Mesothelial cell of epicardium (in vitro differentiated cells): ENCODE measurements at regions not wholly inside any gene's neighbourhood (a gene's known extent, or its start where the extent isn't known, plus 50 kb on each side); places are given as distances from the start of the nearest gene placed in this dataset.

Source experiments
- DNase-seq, 2 experiments: peaks; one replicate each; pipeline ENCODE4 v3.0.0; 2021; ENCODE audit warnings: low spot score in 2 of 2; ENCODE audit not compliant: unreplicated experiment in 2 of 2
- H3K27ac Mint-ChIP-seq: 2 replicates; pipeline ENCODE4 v1.8.0; 2021; ENCODE audit warnings: mixed read lengths
- H3K27me3 Mint-ChIP-seq: 2 replicates; pipeline ENCODE4 v1.8.0; 2021; ENCODE audit warnings: low read depth, mixed read lengths
- H3K36me3 Mint-ChIP-seq: 2 replicates; pipeline ENCODE4 v1.8.0; 2021; ENCODE audit warnings: mixed read lengths
- H3K4me1 Mint-ChIP-seq: 2 replicates; pipeline ENCODE4 v1.8.0; 2021; ENCODE audit warnings: mixed read lengths
- H3K4me3 Mint-ChIP-seq: 2 replicates; pipeline ENCODE4 v1.8.0; 2021; ENCODE audit warnings: mild to moderate bottlenecking, moderate library complexity, mixed read lengths
- H3K9me3 Mint-ChIP-seq: 2 replicates; pipeline ENCODE4 v1.8.0; 2021; ENCODE audit warnings: mixed read lengths
- CTCF ChIP-seq: fragments of 200-600 bp; sonication (generic); IDR thresholded peaks from one replicate; pipeline ENCODE4 v1.5.0; 2021; ENCODE audit warnings: antibody characterized with exemption; ENCODE audit not compliant: unreplicated experiment

- Mint-ChIP-seq H3K9me3 (peaks cover 6% of the 10 kb centered on the region), H3K36me3 (no peaks in the 10 kb centered on the region), H3K4me3 (no peak overlapping the region), H3K27me3 (peaks cover 2% of the 10 kb centered on the region), H3K27ac (no peak overlapping the region), H3K4me1 (no peaks in the 10 kb centered on the region)
- no peak for DNase-seq
- TF ChIP-seq CTCF, result no peak
Measured at GRCh38 chr15:93780073-93780472, 451.3 kb upstream of the MCTP2 start.

- TF ChIP-seq CTCF, result no peak
- H3K36me3 Mint-ChIP-seq, result no peaks in the 10 kb centered on the region
Measured at GRCh38 chr15:93779341-93779740, 452.0 kb upstream of the MCTP2 start.

GRCh38 chr15:93771196-93772030 is 459.9 kb upstream of the MCTP2 start:
- Mint-ChIP-seq H3K4me1 (peaks cover 26% of the 10 kb centered on the region), H3K27ac (no peak overlapping the region), H3K36me3 (no peaks in the 10 kb centered on the region), H3K4me3 (no peak overlapping the region), H3K9me3 (peaks cover 18% of the 10 kb centered on the region), H3K27me3 (peaks cover 12% of the 10 kb centered on the region)
- DNase-seq, result no peak
- no peak for TF ChIP-seq CTCF

More at GRCh38 chr15:93779341-93779740, 452.0 kb upstream of the MCTP2 start:
- H3K4me1 Mint-ChIP-seq, result peaks cover 5% of the 10 kb centered on the region
- peaks cover 6% of the 10 kb centered on the region for H3K9me3 Mint-ChIP-seq
- H3K27ac Mint-ChIP-seq, result no peak overlapping the region
- H3K4me3 Mint-ChIP-seq, result no peak overlapping the region
- no peak for DNase-seq
- peaks cover 2% of the 10 kb centered on the region for H3K27me3 Mint-ChIP-seq

- Mint-ChIP-seq H3K36me3 (no peaks in the 10 kb centered on the region), H3K4me3 (no peak overlapping the region), H3K9me3 (peaks cover 15% of the 10 kb centered on the region), H3K4me1 (peaks cover 26% of the 10 kb centered on the region), H3K27me3 (peaks cover 12% of the 10 kb centered on the region), H3K27ac (no peak overlapping the region)
- TF ChIP-seq CTCF, result no peak
- no peak for DNase-seq
Measured at GRCh38 chr15:93770788-93771187, 460.6 kb upstream of the MCTP2 start.

- no peak for DNase-seq
- H3K4me1 Mint-ChIP-seq, result peaks cover 16% of the 10 kb centered on the region
- H3K36me3 Mint-ChIP-seq, result no peaks in the 10 kb centered on the region
- H3K27ac Mint-ChIP-seq, result no peak overlapping the region
- TF ChIP-seq CTCF, result no peak
- peaks cover 22% of the 10 kb centered on the region for H3K27me3 Mint-ChIP-seq
- H3K4me3 Mint-ChIP-seq, result no peak overlapping the region
- H3K9me3 Mint-ChIP-seq, result peaks cover 10% of the 10 kb centered on the region
Measured at GRCh38 chr15:93762036-93762435, 469.3 kb upstream of the MCTP2 start.
